NCI-H1105 (cell line): ENCODE measurements at regions not wholly inside any gene's neighbourhood (a gene's known extent, or its start where the extent isn't known, plus 50 kb on each side); places are given as distances from the start of the nearest gene placed in this dataset.

ENCODE experiments used
- DNase-seq: peaks from one replicate; lab custom pipeline; 2025; lab: John Stamatoyannopoulos, UW

DNA sequence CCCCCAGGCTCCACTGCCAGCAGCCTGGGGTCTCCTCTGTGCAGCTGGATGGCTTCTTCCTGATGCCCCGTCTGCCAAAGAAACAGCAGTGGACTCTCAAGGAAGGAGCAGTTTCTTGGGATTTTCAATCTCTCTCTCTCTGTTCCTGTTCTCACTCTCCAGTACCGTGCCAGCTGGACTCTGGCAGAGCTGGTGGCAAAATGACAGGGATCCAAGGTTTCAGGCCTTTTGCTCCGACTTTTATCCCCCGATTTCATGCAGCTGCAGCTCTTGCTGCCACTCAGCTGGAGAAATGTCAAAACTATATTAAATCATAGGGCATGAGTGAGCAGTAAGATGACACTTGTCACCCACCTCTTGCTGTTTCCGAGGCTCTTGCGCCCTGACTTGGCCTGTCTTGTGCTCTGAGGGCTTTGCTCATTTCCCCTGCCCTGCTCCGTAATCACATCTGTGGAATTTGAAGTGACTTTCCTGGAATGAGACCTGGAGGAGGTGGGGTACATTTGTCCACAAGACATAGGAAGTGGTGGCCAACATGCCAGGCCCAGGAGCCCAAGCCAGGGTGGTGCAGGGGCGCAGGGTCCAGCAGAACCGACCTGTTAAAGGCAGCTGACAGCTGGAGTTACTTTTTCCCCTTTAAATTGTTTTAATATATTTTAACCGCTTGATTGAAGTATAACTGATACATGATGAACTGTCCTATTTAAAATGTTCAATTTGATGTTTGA lies 576.2 kb downstream of the PTPRU start:
- no peak for DNase-seq

DNA sequence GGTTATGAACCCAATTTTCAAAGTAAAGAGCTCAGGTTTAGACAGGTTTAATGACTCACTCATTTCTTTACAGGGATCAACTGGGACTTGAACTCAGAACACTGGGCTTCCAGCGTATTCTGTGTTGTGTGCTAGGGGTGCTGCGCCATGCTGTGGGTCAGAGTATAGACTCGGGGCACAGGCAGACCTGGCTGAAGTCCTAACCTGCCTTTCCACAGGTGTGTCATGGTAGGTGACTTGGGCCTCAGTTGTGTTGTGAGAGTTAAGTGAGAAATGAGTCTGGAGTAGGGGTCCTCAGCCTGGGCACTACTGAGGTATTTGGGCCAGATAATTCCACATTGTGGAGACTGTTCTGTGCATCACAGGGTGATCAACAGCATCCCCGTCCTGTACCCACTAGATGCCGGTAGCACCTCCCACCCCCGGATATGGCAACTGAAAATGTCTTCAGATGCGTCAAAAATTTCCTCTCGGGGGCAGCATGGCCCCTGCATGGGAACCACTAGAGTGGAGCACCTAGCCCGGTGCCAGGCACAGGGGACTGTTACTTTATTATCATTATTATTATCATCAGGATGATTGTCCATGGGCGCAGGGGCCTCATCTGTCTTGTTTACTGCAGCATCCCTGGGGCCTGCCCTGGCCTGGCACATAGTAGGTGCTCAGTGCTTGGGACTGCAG lies 575.5 kb downstream of the PTPRU start:
- DNase-seq = no peak

DNA sequence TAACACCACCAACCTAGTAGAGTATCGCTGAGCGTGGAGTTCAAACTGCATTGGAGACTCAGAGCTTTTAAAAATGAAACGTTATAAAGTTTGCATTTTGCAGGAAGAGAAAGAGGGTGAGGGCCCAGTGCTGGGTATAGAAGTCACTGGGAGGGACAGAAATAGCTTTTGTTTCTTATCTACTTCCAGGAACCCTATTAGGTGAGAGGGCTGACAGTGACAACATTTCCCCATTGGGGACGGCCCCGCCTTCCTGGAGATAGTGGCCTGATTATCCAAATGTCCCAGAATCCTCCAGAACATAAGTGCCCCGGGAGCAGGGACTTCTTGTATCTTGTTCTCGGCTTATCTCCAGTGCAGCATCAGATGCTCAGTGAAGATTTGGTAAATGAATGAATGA lies 574.9 kb downstream of the PTPRU start:
- no peak for DNase-seq

DNA sequence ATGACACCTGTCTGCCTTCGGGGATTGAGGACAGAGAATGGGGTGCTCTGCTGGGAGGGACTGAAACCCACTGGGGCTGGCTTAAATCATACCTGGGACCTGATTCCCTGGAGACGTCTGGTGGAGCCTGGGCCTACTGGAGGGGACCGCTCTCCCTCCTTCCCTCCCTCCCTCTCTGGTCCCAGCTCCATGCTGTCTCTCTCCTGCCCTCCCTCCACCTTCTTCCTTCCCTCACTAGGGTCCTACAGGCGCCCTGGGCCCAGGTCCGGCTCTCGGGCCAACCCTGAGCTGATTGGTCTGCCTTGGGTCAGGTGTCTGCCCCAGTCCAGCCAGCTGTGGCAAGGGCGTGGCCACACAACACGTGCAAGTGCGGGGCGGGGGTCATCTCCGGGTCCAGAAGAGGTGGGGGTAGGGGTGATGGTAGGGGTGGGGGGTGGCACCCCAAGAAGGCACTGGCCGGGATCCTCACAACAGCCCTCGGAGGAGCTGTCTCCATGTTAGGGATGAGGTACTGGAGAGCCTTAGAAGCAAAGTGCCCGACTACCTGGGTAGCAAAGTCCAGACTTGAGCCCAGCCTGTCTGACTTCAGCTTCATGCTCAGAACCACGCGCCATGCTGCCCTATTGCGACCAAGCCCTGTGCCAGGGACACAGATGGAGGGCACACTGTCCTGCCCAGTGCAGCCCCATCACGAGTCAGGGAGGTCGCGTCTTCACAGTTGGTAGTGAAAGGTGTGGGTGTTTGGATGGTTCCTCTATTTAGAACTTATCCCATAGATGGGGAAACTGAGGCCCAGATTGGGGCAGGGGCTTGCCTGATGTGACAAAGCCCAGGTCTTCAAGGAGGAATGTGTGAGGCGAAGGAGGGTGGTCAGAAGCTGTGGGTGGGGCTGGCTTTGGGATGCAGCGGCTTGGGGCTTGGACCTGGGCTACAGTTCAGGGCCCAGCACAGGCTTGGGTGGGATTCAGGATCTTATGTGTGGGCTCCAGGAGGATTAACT lies 574.1 kb downstream of the PTPRU start:
- DNase-seq = no peak

DNA sequence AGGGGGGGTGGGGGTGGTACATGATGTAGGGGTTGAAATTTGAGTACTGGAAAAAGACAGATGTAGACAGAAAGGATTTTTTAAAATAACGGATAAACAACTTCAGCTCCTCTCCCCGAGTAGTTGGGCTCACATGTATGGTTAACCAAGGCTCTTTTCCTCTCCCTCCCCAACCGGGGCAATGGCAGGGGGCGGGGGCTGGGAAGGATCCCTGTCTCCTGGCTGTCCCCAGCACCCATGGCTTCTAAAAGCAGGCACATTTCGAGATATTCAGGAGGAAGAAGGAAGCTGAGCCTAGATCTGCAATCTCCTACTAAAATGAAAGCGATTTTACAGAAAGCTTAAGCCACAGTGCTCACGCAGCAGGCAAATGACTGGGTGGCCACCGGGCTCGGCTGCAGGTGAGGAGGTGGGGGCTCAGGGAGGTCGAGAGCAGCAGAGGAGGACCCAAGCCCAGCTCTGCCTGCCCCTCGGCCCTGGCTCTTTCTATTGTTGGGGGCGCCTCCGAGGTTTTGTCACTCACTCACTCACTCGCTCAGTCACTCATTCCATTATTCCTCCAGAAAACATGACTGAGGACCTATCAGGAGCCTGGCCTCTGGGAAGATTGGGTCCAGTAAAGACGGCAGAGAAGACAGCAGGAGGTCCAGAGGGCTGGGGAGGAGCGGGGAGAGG lies 573.3 kb downstream of the PTPRU start:
- no peak for DNase-seq

DNA sequence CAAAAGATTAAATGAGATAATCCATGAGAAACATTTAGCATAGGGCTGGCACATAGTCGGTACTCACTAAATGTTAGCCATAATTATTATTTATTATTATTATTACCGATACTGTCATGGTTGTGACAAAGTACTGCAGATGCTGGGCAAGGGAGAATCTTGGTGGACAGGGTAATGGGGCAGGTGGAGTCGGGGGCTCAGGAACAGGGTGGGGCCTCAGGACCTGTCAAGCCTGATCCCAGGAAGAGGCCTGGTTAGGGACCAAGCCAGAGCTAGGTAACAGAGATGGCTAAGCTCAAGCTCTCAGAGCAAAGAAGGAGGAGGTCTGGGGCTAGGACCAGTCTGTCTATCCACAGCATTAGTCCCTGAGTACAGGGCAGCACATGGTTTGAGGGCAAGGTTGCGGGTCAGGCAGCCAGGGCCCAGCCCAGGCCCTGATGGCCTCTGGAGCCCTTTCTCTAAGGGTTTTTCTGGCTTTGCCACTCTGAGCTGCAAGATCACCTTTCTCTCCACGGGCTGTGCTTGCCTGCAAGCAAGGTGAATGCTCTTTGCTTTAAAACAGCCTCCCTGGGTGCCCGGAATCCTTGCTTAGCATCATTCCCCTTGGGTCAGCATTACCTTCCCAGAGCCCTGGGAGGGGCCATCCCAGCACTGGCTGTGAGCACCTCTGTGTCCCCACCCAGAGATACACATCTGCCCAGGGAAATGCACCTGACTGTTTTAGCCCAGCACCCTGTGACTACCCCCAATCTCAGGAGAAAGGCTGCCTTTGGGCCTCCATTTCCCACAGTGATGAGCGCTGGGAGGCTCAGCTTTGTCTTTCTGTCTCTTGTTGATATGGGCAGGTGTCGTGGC lies 572.0 kb downstream of the PTPRU start:
- no peak for DNase-seq

DNA sequence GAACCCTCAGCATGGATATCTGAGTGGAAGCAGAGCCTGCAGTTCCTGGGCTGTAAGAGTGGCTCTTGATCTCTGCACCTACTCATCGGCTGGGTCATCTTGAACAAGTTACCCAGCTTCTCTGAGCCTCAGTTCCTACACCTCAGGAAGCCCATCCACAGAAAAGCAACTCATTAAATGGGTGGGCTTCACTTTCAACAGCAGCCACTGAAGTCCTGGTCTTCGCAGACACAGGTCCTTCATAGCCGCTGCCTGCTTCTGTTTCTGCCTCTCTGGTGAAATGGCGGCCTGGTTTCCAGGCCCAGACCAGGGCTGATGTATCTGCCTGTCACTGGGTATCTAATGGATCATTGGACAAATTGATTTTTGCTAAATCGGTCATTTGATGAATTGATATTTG lies 571.4 kb downstream of the PTPRU start:
- DNase-seq = no peak

DNA sequence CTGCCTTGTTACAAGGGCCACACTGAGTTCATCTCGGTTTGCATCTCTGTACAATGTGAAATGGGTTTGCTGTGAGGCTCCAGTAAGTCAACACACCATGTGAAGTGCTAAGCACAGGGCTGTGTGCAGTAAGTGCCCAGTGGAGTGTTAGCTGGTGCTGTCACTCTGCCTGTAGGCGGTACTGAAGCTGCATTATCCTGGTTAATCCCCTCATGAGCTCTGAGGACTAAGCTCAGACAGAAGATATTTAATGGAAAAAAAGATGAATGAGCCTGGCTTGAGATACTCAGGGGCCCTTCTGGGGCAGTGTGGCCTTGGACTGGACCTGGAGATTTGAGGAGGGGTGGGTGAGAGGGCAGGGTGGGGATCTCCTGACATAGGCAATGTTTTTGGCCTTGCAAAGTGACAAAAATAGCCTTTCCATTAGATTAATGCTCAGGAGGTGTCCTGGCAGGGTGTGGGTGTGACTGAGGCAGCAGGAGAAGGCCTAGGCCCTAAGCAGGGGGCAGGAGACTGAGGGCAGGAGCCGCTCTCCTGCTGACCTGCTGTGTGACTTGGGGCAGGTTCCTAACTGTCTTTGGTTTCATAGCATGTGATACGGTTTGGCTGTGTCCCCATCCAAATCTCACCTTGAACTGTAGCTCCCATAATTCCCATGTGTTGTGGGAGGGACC lies 570.5 kb downstream of the PTPRU start:
- DNase-seq = no peak

DNA sequence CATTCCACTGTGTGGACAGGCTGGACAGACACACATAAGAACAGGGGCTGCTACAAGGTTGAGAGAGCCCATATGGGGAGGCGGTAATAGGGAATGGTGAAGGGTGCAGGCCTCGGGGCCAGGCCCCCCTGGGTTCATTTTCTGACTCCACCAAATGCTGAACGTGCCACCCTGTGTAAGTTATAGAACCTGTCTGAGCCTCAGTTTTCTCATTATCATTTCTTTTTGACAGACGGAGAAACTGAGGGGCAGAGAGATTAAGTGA lies 569.5 kb downstream of the PTPRU start:
- DNase-seq = no peak

DNA sequence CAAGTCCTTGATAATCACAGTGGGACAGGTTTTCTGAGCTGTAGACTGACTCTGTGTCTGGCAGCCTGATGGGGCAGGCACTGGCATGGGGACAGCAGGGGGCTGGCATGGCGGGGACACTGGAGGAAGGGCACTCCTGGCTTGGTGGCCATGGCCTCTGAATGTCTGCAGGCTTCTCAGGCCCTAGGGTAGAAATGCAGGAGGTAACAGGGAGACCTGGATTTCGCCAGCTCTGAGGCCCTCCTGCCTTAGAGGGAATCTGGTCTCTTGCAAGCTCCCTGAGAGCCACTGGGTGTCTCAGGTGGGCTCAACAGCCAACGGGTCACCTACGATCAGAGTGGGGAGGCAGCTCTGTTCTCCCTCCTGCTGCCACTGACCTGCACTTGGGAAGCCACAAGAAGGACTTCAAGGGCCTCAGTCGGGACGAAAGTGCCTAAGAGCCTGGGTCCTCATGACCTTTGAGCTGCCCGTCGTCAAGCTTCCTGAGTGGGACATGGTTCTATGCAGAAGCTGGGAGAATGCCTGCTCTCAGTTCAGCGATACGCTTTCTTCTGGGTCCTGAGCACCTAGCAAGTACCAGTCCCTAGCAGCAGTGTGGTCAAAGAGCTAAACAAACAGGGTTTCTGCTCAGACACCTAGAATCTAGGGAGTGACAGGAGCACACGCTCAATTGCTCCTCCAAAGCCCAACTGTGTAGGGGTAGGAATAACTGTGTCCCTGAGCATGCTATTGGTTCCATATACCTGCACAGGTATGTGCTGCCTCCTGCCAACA lies 569.0 kb downstream of the PTPRU start:
- no peak for DNase-seq

DNA sequence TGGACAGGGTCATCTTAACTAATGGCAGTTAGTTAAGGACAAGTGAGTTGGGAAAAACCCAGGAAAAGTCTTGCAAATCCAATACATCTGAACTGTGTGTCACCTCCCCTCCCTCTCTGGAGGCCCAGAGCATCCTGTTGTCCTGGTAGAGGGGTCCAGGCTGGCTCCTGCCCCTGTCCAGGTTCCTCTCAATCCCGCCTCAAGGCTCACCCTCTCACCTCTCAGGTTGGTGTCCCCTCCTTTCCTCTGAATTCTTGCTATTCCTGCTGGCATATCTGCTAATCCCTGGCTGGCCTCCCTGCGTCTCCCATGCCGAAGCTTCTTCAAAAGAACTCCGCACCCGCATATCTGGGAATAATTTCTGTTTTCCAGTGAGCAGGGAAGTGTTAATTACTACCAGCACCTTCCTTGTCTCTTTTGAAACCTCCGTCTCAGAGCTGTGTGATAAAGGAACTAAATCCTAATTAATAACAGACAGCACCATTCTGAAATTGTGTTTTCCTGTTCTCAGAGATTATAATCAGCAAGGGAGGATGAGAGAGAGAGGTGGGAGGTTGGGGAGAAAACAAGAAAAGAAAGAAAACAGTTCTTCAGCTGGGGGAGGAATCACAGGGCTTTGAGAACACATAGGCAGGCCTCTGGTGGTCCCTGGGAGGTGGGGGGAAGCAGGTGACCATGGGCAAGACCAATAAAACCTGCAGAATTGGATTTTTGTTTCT lies 568.0 kb downstream of the PTPRU start:
- DNase-seq = no peak

DNA sequence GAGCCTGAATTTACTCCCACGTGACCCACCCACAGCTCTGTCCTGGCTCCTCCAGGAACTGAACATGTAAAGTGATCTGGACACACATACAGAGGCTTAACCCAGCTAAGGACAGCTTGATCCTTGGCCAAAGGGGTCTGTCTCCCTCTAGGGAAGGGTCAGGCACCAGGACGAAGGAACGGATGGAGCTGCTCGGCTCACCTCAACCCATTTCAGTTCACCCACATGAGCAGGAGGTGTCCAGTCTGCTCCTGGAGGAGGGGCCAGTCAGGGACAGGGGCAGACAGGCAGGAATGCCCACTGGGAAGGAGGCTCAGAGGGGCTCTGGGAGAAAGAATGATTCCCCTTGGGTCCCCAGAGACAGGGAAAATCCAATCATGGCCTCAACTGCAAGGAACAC lies 567.2 kb downstream of the PTPRU start:
- no peak for DNase-seq

DNA sequence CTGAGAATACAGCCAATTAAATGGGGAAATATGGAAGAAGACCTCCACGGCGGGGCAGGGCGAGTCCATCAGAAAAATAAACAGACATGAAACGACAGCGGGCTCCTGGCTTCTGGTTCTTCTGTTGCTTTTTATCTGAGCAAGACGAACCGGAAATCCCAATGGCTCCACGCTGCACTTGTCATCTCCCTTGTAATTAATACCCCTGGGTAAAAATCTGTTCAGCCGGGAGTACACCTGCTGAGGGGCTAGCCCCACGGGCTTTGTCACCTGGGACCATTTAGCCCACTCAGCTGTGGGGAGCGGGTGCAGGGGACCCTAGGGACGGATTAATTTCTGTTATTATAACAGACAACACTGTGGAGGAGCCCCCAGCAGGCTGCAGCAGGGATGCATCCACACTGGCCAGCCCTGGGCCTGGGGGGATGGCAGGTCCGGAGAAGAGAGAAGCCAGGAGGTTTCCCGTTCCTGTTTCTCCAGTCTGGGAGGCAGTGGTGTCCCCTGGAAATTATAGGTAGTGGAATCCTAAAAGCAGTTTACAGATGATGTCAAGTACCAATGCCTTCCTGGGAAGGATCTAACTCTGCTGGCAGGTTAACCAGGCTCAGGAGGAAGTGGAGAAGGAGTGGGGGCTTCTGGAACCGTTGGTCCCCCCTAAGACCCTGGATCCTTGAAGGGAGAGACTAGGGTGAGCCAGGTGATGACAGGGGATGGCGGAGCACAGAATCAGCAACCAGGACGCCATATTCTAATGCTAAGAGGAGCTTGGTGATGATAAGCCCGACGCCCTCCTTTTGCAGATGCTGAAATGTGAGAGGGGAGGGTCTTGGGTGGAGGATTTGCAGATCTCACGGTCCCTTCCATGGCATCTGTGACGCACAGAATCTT lies 566.1 kb downstream of the PTPRU start:
- peak; percentile 79 for DNase-seq

DNA sequence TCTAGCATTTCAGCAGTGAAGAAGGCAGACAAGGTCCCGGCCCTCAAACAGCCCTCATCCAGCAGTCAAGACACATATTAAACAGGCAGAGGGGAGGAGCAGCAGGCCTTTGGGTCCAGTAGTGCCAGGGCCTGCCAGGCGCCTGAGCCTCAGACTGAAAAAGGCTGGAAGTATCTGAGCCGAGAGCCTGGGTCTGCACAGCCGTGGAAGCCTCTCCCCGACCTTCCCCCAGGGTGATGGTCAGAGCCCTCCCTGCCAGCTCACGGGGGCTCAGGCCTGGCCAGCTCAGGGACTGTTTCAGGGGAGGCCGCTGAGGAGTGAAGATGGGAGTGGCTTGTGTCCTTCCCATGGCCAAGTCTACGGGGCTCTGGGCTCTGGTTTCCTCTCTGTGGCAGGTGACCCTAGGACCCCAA lies 565.2 kb downstream of the PTPRU start:
- no peak for DNase-seq

DNA sequence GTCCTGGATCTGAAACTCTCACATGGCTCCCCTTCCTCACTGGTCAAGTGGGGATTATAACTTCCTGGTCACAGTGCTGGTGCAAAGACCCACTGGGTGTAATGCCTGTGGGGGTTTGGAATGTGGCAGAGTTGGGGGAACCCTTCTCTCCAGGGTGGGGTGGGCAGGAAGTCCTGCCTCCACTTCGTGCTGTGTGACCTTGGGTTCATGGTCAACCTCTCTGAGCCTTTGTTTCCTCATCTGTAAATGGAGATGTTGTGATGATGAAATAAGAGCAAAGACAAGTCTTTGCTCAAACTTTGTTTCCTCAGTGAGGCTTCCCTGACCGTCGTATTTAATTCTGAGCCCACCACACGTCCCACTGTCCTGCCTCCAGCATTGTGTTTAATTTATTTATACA lies 564.7 kb downstream of the PTPRU start:
- no peak for DNase-seq

DNA sequence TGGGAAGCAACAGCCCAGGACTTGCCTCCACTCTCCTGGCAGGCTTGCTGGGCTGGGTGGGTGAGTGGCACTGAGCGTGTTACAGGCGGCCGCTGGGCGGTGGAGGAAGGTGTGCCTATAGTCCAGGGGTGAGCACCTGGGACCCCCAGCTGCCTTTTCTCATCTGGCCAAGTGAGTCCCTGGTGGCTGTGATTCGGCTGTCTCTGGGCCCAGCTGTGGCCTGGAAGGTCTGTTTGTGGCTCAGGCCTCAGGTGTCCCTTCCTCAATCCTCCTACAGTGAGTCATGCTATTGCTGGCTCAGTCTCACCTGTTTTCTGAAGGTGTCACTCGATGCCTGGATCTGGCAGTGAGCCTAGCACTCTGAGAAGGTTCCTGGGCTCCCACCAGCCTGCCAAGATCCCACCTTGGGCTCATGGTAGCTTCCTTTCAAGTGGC lies 564.2 kb downstream of the PTPRU start:
- no peak for DNase-seq

DNA sequence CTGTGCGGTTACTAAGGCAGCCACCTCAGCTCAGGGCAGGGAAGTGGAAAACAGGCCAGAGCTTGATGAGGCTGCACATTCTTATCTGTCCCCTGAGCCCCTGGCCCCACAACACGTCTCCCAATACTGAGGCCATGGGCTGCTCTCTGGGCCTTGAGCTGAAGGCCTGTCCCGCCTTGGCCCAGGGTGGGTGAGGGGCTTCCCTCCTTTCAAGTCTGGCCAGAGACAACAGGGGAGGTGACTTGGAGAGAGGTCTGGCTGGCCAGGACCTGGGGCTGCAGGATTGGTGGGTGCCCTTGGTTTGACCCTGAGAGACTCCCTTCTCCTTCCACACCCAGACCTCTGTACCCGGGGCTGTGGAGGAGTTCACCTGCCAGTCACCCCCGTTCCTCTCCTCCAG lies 563.8 kb downstream of the PTPRU start:
- DNase-seq = no peak
